ENCODE measurements at regions not wholly inside any gene's neighbourhood (a gene's known extent, or its start where the extent isn't known, plus 50 kb on each side); places are given as distances from the start of the nearest gene placed in this dataset.

DNA sequence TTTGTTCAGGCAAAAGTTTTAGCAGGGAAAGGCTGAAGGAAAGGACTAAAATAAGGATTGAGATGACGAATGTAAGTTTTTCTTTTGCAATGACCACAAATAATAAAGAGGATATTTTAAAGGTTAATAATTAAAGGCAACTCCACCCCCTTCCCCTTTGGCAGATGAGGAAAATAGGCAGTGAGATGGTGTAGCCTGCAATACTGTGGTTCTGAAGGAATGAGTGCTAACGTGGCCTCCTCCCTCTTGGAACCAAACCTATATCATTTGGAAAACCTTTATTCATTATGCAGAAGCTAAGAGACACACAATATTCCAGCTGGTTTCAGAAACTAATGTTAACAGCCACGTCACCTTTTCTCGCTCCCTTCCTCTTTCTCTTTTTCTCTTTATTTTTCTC, 70.9 kb upstream of the COL1A2 start:
- H4K20me1 ChIP-seq (ENCODE audit: low read length): no peaks in the 10 kb centered on the region
- H2AFZ ChIP-seq (ENCODE audit: low read length): no peak overlapping the region
- POLR2A ChIA-PET (ENCODE audit: unreplicated experiment): no interaction called here
- H3K79me2 ChIP-seq (ENCODE audit: low read length): no peaks in the 10 kb centered on the region
- no peak overlapping the region for H3K4me2 ChIP-seq (ENCODE audit: low read length)
- H3K9me2 ChIP-seq (replicated peaks; ENCODE audit: low read length): no peaks in the 10 kb centered on the region
- H3K36me3 ChIP-seq (ENCODE audit: low read depth, low read length): no peaks in the 10 kb centered on the region
- H3K27ac ChIP-seq (ENCODE audit: low read length): no peak overlapping the region
- BruUV-seq (replicated peaks): no TSS peak
- DNase-seq (no peak), ATAC-seq (no peak)
- no peaks in the 10 kb centered on the region for H3K4me1 ChIP-seq (ENCODE audit: insufficient read depth, low read length)
- H3K9me3 ChIP-seq (ENCODE audit: low read length): peaks cover 5% of the 10 kb centered on the region; the same call in 1 of the 2 replicates
- CTCF ChIA-PET: interaction anchor here (0.6 kb wide), 1 partner anchor 34 kb away, joined by 6 read pairs; no protein-coding TSS in a partner anchor
- no peak overlapping the region for H3K9ac ChIP-seq (ENCODE audit: low read length)
- H3K4me3 ChIP-seq (ENCODE audit: low read length): no peak overlapping the region
- no peaks in the 10 kb centered on the region for H3K27me3 ChIP-seq (ENCODE audit: low read length)
- no peaks in the 10 kb centered on the region for H3F3A ChIP-seq (ENCODE audit: low read length, unreplicated experiment)
- TF ChIP-seq, protein P1, sequence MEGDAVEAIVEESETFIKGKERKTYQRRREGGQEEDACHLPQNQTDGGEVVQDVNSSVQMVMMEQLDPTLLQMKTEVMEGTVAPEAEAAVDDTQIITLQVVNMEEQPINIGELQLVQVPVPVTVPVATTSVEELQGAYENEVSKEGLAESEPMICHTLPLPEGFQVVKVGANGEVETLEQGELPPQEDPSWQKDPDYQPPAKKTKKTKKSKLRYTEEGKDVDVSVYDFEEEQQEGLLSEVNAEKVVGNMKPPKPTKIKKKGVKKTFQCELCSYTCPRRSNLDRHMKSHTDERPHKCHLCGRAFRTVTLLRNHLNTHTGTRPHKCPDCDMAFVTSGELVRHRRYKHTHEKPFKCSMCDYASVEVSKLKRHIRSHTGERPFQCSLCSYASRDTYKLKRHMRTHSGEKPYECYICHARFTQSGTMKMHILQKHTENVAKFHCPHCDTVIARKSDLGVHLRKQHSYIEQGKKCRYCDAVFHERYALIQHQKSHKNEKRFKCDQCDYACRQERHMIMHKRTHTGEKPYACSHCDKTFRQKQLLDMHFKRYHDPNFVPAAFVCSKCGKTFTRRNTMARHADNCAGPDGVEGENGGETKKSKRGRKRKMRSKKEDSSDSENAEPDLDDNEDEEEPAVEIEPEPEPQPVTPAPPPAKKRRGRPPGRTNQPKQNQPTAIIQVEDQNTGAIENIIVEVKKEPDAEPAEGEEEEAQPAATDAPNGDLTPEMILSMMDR (conservative IDR thresholded peaks at IDR 0.05; ENCODE audit: low read depth, low read length): no peak
- TF ChIP-seq EZH2 (IDR thresholded peaks at IDR 0.05; ENCODE audit: low read length, unreplicated experiment) (no peak), EZH2phosphoT487 (IDR thresholded peaks at IDR 0.05; ENCODE audit: borderline replicate concordance, low read length) (no peak)
- intact Hi-C loops (cut with micrococcal nuclease): no loop called here

DNA sequence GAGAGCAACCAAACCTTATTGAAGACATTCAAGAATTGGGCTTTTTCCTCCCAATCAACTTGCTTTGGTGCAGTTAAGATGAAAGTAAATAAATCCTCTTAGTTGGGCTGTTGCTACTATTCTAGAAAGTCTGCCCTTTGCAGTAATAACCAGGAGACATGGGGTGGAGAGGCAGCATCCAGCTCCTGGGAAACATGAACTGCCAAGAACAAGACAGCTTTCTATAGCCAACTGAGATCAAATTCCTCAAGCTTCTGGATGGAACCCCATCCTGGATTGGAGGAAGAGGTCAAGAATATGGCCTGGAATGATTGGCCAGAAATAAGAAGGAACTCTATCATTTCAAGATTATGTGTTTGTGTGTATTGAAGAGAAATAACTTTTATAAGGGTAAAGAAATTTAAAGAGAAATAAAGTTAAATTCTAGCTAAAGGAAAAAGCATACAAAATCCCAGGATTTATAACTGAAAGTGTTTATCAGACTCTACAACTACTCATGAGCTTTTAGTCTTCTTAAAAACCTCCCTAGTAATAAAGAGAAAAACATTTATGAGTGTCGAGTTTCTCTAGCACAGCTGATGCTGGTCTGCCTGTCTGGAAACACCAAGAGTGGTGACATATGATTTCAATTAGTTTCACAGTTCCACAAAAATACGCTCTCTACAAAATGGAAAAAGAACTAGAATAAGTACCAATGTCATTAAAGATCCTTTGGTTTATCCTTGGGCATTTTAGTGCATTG, 70.1 kb upstream of the COL1A2 start:
- no peak for DNase-seq
- H3K9ac ChIP-seq (ENCODE audit: low read length): no peak overlapping the region
- no peak for ATAC-seq
- no peaks in the 10 kb centered on the region for H3K79me2 ChIP-seq (ENCODE audit: low read length)
- no peaks in the 10 kb centered on the region for H3K4me1 ChIP-seq (ENCODE audit: insufficient read depth, low read length)
- no peak overlapping the region for H3K27ac ChIP-seq (ENCODE audit: low read length)
- H3K27me3 ChIP-seq (ENCODE audit: low read length): no peaks in the 10 kb centered on the region
- no peaks in the 10 kb centered on the region for H3F3A ChIP-seq (ENCODE audit: low read length, unreplicated experiment)
- H3K36me3 ChIP-seq (ENCODE audit: low read depth, low read length): no peaks in the 10 kb centered on the region
- no peaks in the 10 kb centered on the region for H4K20me1 ChIP-seq (ENCODE audit: low read length)
- no peak overlapping the region for H3K4me2 ChIP-seq (ENCODE audit: low read length)
- TF ChIP-seq, protein P1 (conservative IDR thresholded peaks at IDR 0.05; ENCODE audit: low read depth, low read length): no peak
- no peak for TF ChIP-seq EZH2 (IDR thresholded peaks at IDR 0.05; ENCODE audit: low read length, unreplicated experiment)
- TF ChIP-seq EZH2phosphoT487 (IDR thresholded peaks at IDR 0.05; ENCODE audit: borderline replicate concordance, low read length): no peak
- no peak overlapping the region for H2AFZ ChIP-seq (ENCODE audit: low read length)
- no peaks in the 10 kb centered on the region for H3K9me2 ChIP-seq (replicated peaks; ENCODE audit: low read length)
- no peak overlapping the region for H3K4me3 ChIP-seq (ENCODE audit: low read length)
- peaks cover 5% of the 10 kb centered on the region; the same call in 1 of the 2 replicates for H3K9me3 ChIP-seq (ENCODE audit: low read length)
- CTCF ChIA-PET: interaction anchor here (0.6 kb wide), 1 partner anchor 35 kb away, joined by 6 read pairs; no protein-coding TSS in a partner anchor
- POLR2A ChIA-PET (ENCODE audit: unreplicated experiment): no interaction called here
- intact Hi-C loops (cut with micrococcal nuclease): no loop called here
- no TSS peak for BruUV-seq (replicated peaks)

DNA sequence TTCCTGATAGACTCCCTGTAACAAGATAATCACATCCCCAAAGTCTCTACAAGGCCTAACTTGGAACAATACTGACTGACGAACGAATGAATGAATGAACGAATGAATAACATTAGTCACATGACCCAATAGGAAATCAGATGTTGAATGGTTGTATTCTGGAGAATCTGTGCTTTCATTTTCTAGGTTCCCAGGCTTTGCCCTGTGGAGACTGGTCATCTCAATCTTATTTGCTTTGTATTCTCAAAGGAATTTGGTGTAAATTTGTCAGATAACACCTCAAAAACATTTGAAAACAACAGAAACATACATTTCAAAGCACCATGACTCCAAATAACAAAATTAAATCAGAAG, 69.6 kb upstream of the COL1A2 start:
- POLR2A ChIA-PET (ENCODE audit: unreplicated experiment): no interaction called here
- TF ChIP-seq EZH2phosphoT487 (IDR thresholded peaks at IDR 0.05; ENCODE audit: borderline replicate concordance, low read length) (no peak), EZH2 (IDR thresholded peaks at IDR 0.05; ENCODE audit: low read length, unreplicated experiment) (no peak)
- TF ChIP-seq, protein P1 (conservative IDR thresholded peaks at IDR 0.05; ENCODE audit: low read depth, low read length): no peak

More for the DNA sequence above, 69.6 kb upstream of the COL1A2 start:
- H3K36me3 ChIP-seq (ENCODE audit: low read depth, low read length): no peaks in the 10 kb centered on the region
- DNase-seq (no peak), ATAC-seq (no peak)
- H3K4me2 ChIP-seq (ENCODE audit: low read length): no peak overlapping the region
- H3K27ac ChIP-seq (ENCODE audit: low read length): no peak overlapping the region
- no peaks in the 10 kb centered on the region for H4K20me1 ChIP-seq (ENCODE audit: low read length)
- H3K4me1 ChIP-seq (ENCODE audit: insufficient read depth, low read length): no peaks in the 10 kb centered on the region
- no peaks in the 10 kb centered on the region for H3F3A ChIP-seq (ENCODE audit: low read length, unreplicated experiment)
- no TSS peak for BruUV-seq (replicated peaks)
- no peak overlapping the region for H3K4me3 ChIP-seq (ENCODE audit: low read length)
- intact Hi-C loops (cut with micrococcal nuclease): no loop called here
- CTCF ChIA-PET: no interaction called here
- H2AFZ ChIP-seq (ENCODE audit: low read length): no peak overlapping the region
- no peaks in the 10 kb centered on the region for H3K79me2 ChIP-seq (ENCODE audit: low read length)
- peaks cover 5% of the 10 kb centered on the region; the same call in 1 of the 2 replicates for H3K9me3 ChIP-seq (ENCODE audit: low read length)
- no peak overlapping the region for H3K9ac ChIP-seq (ENCODE audit: low read length)
- no peaks in the 10 kb centered on the region for H3K9me2 ChIP-seq (replicated peaks; ENCODE audit: low read length)
- no peaks in the 10 kb centered on the region for H3K27me3 ChIP-seq (ENCODE audit: low read length)
